HG02763 (cell line): ENCODE measurements at regions not wholly inside any gene's neighbourhood (a gene's known extent, or its start where the extent isn't known, plus 50 kb on each side); places are given as distances from the start of the nearest gene placed in this dataset.
A peak's percentile ranks its signal among the peaks of the same experiment; 100 is the strongest.

Experiments used
- ATAC-seq: cut with Tn5 transposase; IDR thresholded peaks from one replicate; pipeline ENCODE4 v1.9.1; 2021; ENCODE audit warnings: mild to moderate bottlenecking, moderate library complexity; ENCODE audit not compliant: unreplicated experiment

DNA sequence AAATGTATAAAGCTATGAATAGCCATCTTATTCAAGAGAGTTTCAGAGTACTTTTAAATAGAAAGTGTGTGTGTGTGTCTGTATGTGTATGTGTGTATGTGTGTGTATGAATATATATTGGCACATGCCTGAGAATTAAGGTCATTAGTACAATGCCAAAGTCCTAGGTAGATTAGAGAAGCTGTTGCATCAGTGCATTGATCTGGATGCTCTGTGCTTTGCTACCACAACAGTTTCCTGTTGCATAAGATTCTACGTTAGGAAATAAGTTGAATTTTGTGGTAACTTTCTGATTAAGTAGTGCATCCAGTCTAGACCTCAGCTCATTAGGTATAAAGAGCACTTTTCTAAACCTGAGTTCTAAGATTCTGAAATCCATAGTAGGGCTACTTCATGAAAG is 1102.8 kb upstream of the KLHL29 start:
- no peak for ATAC-seq

DNA sequence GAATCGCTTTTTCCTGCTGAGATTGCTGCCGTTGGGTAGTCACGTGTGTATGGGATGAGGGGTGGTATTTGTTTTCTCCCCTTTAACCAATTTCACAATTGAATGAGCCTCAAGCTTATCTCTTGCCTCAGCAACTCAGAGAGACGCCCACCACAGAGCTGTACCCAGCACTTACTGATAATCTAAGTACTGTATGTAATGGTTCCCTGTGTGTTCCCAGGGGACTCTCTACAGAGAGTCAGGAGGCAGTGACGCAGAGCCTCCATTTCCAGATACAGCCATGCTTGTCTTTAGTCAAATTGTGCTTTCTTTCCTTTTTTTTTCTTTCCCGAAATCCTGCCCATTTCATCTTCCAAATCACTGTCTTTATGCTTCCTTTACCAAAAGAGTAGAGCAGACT is 1102.1 kb upstream of the KLHL29 start:
- no peak for ATAC-seq

DNA sequence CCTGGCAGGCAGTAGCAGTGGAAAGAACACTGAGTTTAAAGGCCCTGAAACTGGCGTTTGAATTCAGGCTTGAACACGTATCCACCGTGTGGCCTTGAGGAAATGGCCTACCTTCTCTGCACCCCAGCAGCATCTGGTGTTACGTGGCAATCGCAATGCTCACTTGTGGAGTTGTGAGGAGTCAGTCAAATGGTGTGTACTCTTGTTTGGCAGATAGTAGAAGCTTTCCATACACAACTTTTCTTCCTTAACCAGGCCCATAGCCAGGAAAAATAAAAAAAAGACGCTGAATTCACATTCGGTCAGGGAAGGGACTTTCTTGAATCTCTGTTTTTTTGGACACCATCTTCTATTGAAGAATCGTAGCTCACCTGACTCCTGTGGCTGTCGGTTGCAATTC is 1101.5 kb upstream of the KLHL29 start:
- no peak for ATAC-seq

- no peak for ATAC-seq
These were observed 1094.7 kb upstream of the KLHL29 start for GRCh38 chr2:22290302-22290701.

- ATAC-seq: no peak
These were observed 1094.0 kb upstream of the KLHL29 start for GRCh38 chr2:22290909-22291473.

- ATAC-seq: no peak
These were observed 1083.8 kb upstream of the KLHL29 start for GRCh38 chr2:22301228-22301627.

GRCh38 chr2:22326250-22326649 is 1058.7 kb upstream of the KLHL29 start:
- ATAC-seq: no peak

DNA sequence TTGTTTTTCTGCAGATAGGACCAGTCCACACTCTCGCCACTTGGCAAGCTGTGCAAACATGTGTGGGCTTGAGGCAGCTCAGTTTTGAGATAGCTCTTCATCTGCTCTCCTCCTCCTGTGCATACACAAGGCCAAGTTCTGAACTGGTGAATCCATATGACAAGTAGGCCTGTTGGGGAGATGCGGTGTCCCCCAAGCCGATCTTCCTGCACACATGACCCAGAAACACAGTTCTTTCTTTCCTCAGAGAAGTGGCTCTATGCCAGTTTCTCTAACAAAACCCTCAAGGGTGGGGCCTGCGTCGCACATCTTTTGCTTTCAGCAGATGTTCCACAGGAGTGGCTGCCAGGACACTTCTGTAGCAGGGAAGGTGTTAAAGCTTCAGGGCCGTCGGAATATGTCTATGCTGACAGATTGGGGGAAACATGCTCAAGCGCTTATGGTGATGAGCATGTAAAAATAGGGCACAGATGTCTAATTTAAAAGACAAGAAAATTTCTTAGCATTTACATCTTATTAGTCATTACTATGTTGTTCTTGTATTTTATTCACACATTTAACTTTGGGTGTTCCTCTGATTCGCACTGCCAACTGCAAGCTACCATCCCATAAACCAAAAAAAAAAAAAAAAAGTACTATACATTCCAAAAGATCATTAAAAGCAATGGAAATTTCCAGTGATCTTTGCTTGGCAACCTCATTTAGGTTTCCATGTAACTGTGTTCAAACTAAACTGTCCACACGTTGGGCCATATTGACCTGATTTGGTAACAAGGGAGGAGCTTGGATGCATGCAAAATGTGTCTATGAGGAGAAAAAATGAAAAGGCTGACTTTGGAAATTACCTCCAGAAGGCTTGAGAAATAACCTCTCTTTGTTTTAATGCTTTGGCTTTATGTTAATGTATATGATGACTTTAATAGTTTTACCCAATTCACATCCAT is 1055.5 kb upstream of the KLHL29 start:
- no peak for ATAC-seq

GRCh38 chr2:22336414-22336813 is 1048.6 kb upstream of the KLHL29 start:
- no peak for ATAC-seq

DNA sequence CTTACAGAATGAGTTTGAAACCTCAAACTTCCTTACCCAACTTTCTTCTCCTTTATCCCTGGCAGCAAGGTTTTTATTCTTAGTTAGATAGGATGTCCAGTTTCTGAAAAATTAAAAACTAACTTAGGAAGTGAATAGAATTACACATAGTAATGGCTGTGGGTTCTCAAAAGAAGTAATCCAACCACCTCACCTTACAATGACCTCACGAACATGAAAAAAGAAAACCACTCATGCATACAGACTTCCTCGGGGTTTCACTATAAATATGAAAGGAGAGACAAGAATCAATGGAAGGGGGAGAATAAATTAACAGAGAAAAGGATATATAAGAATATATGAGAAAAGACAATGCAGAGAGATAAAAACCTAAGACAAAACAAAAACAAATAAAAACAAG is 1044.3 kb upstream of the KLHL29 start:
- ATAC-seq: no peak

- ATAC-seq: no peak
These were observed 1037.7 kb upstream of the KLHL29 start for GRCh38 chr2:22347306-22347705.

DNA sequence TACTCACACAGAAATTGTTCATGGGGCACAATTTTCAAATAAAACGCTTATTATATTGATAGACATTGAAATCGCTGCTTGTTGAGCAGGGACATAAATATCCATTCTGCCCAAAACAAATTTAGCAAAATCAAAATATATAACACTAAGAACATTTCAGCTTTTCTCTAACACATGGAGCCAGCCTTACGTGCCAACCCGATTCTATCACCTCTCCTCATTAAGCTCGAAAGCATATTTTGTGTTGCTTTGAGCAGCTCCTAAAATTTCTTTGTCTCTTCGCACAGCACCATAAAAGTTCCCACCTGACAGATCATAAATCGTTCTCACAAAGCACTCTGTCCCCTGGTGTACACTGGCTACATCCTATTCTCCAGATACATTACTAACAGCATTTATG is 1034.4 kb upstream of the KLHL29 start:
- ATAC-seq: no peak

DNA sequence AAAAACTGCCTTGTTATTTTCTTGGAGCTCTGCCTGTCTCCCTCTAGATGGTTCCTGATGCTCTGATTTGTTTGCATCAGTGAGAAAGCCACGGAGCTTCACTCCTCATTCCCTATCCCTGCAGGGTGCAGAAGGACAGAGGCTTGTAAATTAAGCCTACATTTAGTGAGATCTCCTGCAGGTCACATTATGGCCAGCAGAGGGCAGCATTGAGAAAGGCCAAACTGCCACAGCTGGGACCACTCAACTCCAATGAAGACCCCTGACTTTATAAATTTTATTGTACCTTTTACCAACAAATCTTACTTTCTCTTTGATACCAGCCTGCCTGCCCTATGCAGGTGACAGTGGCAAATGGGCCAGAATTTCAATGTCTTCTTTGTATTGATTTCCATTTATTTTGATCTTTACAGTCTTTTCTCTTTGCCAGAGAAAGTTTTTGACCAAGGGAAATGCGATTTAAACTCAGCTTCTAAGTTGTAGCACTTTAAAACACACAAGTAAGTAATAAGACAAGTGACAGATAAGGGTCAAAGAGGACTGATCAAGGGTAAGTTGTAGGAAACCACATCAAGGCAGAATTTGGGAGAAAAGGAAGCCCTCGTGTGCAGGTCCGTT is 1029.1 kb upstream of the KLHL29 start:
- peak; percentile 66 for ATAC-seq

DNA sequence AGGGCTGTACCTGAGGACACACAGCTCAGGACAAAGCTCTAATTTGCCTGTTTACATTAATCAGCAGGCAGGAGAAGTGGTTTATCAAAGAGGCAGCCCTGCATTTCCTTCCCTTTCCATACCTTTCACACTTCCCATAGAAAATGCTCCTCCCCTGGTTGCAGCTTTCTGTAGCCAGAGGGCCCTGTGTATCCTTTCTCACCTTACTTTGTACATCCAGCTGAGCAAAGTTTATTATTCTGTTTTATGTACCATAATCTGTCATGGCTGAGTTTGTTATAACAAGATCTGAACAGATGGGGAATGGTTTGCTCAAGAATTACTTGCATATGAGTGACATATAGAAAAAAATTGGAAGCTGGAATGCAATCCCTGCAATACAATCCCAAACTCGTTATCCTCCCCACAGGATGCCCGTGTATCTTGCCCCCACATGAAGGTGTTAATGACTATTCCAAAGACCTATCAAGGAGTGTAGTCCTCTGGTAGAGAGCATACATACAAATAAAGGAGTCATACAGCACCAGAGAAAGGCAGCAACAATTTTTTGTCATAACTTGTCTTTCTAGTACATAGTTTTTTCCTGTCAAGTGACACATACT is 1025.8 kb upstream of the KLHL29 start:
- ATAC-seq: no peak

DNA sequence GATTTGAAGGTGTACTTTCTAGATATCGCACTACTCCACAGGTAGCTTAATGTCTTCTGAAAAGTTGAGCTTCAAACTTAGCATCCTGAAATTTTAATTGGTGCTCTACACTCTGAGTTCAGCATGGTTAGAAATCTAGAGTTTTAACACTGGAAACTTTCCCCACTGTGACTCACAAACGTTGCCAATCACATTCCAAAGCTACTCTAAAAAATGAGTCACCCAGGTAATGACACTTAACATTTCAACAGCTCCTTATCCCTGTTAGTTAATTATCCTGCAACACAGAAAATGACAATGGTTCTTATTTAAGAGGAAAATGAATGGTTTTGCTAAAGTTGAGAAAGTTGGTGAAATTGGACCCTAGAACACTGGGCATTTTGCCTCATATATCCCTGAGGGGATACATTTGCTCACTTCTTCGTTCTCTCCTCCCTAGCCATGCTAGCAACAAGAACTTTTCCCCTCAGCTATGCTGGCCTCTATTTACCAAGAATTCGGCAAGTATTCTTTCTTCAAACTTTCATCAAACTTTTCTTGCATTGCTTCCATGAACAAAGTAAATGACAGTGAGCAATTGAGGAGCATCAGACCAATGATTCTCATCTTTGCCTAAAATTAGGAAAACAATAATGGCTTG is 1024.1 kb upstream of the KLHL29 start:
- ATAC-seq: no peak

GRCh38 chr2:22361571-22361970 is 1023.4 kb upstream of the KLHL29 start:
- no peak for ATAC-seq

GRCh38 chr2:22375096-22375495 is 1009.9 kb upstream of the KLHL29 start:
- no peak for ATAC-seq

- no peak for ATAC-seq
These were observed 1007.7 kb upstream of the KLHL29 start for GRCh38 chr2:22377268-22377667.

GRCh38 chr2:22382479-22383169 is 1002.4 kb upstream of the KLHL29 start:
- no peak for ATAC-seq

GRCh38 chr2:22397847-22398246 is 987.1 kb upstream of the KLHL29 start:
- no peak for ATAC-seq

GRCh38 chr2:22403748-22404147 is 981.2 kb upstream of the KLHL29 start:
- no peak for ATAC-seq
